ENCODE measurements at regions not wholly inside any gene's neighbourhood (a gene's known extent, or its start where the extent isn't known, plus 50 kb on each side); places are given as distances from the start of the nearest gene placed in this dataset.
"Not testable (repeated sequence)": the region's sequence is repeated elsewhere in the genome, so short reads cannot be mapped to it uniquely, and the experiment has no call there.

GRCh38 chr15:99492716-99493115, 73.1 kb upstream of the MEF2A start:
- Histone ChIP-seq H3K4me1 (ENCODE audit: insufficient read depth) (peaks cover 12% of the 10 kb centered on the region), H3K9me2 (replicated peaks; ENCODE audit: insufficient read depth) (no peaks in the 10 kb centered on the region), H4K20me1 (ENCODE audit: insufficient read depth, poor library complexity, severe bottlenecking) (no peaks in the 10 kb centered on the region), H2AFZ (no peak overlapping the region), H3K4me3 (no peak overlapping the region), H3K9me3 (ENCODE audit: low read depth) (no peaks in the 10 kb centered on the region), H3K27ac (no peak overlapping the region), H3K4me2 (no peak overlapping the region), H3K79me2 (no peaks in the 10 kb centered on the region), H3K27me3 (no peaks in the 10 kb centered on the region), H3K36me3 (replicated peaks; ENCODE audit: insufficient read depth, low read depth) (no peaks in the 10 kb centered on the region)
- TF ChIP-seq EZH2 (IDR thresholded peaks at IDR 0.05; ENCODE audit: borderline replicate concordance), result no peak
- no peak for TF ChIP-seq EZH2phosphoT487 (IDR thresholded peaks at IDR 0.05; ENCODE audit: low read depth, severe bottlenecking, unreplicated experiment)
- no peak for TF ChIP-seq CTCF (IDR thresholded peaks at IDR 0.05; ENCODE audit: poor library complexity)
- WGBS (ENCODE audit: low lambda C conversion rate, missing lambda C conversion rate), result 93% methylated on average over 10 of the region's 10 CpGs
- DNase-seq (ENCODE audit: low spot score), result no peak

GRCh38 chr15:99493461-99493860, 72.3 kb upstream of the MEF2A start:
- H3K4me2 ChIP-seq, result no peak overlapping the region
- WGBS (ENCODE audit: low lambda C conversion rate, missing lambda C conversion rate), result 99% methylated on average over 11 of the region's 11 CpGs
- no peak for DNase-seq (ENCODE audit: low spot score)
- TF ChIP-seq EZH2phosphoT487 (IDR thresholded peaks at IDR 0.05; ENCODE audit: low read depth, severe bottlenecking, unreplicated experiment), result no peak
- TF ChIP-seq CTCF (IDR thresholded peaks at IDR 0.05; ENCODE audit: poor library complexity), result no peak
- TF ChIP-seq EZH2 (IDR thresholded peaks at IDR 0.05; ENCODE audit: borderline replicate concordance), result no peak
- no peaks in the 10 kb centered on the region for H4K20me1 ChIP-seq (ENCODE audit: insufficient read depth, poor library complexity, severe bottlenecking)
- H3K27me3 ChIP-seq, result no peaks in the 10 kb centered on the region
- no peaks in the 10 kb centered on the region for H3K9me3 ChIP-seq (ENCODE audit: low read depth)
- no peak overlapping the region for H3K4me3 ChIP-seq
- H3K36me3 ChIP-seq (replicated peaks; ENCODE audit: insufficient read depth, low read depth), result no peaks in the 10 kb centered on the region
- peaks cover 12% of the 10 kb centered on the region for H3K4me1 ChIP-seq (ENCODE audit: insufficient read depth)
- H3K27ac ChIP-seq, result no peak overlapping the region
- no peaks in the 10 kb centered on the region for H3K79me2 ChIP-seq
- no peak overlapping the region for H2AFZ ChIP-seq
- H3K9me2 ChIP-seq (replicated peaks; ENCODE audit: insufficient read depth), result no peaks in the 10 kb centered on the region

- WGBS (ENCODE audit: low lambda C conversion rate, missing lambda C conversion rate), result 92% methylated on average over 38 of the region's 40 CpGs
- not testable (repeated sequence) for H2AFZ ChIP-seq
Observed at GRCh38 chr15:99494536-99495233, 71.1 kb upstream of the MEF2A start.

GRCh38 chr15:99495430-99496301, 70.1 kb upstream of the MEF2A start:
- DNase-seq (ENCODE audit: low spot score), result peak; percentile 27
- no peaks in the 10 kb centered on the region for H3K36me3 ChIP-seq (replicated peaks; ENCODE audit: insufficient read depth, low read depth)
- peak overlapping the region; percentile 3 for H2AFZ ChIP-seq
- H4K20me1 ChIP-seq (ENCODE audit: insufficient read depth, poor library complexity, severe bottlenecking), result no peaks in the 10 kb centered on the region
- H3K27me3 ChIP-seq, result no peaks in the 10 kb centered on the region
- H3K4me2 ChIP-seq, result peak overlapping the region; percentile 25
- H3K27ac ChIP-seq, result peak overlapping the region; percentile 87
- H3K9me3 ChIP-seq (ENCODE audit: low read depth), result no peaks in the 10 kb centered on the region
- H3K4me1 ChIP-seq (ENCODE audit: insufficient read depth), result peaks cover 12% of the 10 kb centered on the region
- TF ChIP-seq CTCF (IDR thresholded peaks at IDR 0.05; ENCODE audit: poor library complexity), result no peak
- TF ChIP-seq EZH2phosphoT487 (IDR thresholded peaks at IDR 0.05; ENCODE audit: low read depth, severe bottlenecking, unreplicated experiment), result no peak
- no peak for TF ChIP-seq EZH2 (IDR thresholded peaks at IDR 0.05; ENCODE audit: borderline replicate concordance)
- H3K4me3 ChIP-seq, result no peak overlapping the region
- no peaks in the 10 kb centered on the region for H3K79me2 ChIP-seq
- H3K9me2 ChIP-seq (replicated peaks; ENCODE audit: insufficient read depth), result no peaks in the 10 kb centered on the region
- 56% methylated on average over 13 of the region's 13 CpGs for WGBS (ENCODE audit: low lambda C conversion rate, missing lambda C conversion rate)

More at GRCh38 chr15:99494536-99495233, 71.1 kb upstream of the MEF2A start:
- Histone ChIP-seq H3K4me1 (ENCODE audit: insufficient read depth) (peaks cover 12% of the 10 kb centered on the region), H3K27ac (peak overlapping the region; percentile 87)
- not testable (repeated sequence) for H3K36me3 ChIP-seq (replicated peaks; ENCODE audit: insufficient read depth, low read depth); H3K9me2 ChIP-seq (replicated peaks; ENCODE audit: insufficient read depth); H3K79me2 ChIP-seq; H3K4me2 ChIP-seq; H3K27me3 ChIP-seq; H3K9me3 ChIP-seq (ENCODE audit: low read depth); H4K20me1 ChIP-seq (ENCODE audit: insufficient read depth, poor library complexity, severe bottlenecking); H3K4me3 ChIP-seq; DNase-seq (ENCODE audit: low spot score)
